GM23338 (cell line): ENCODE measurements at regions not wholly inside any gene's neighbourhood (a gene's known extent, or its start where the extent isn't known, plus 50 kb on each side); places are given as distances from the start of the nearest gene placed in this dataset.

Source experiments
- ATAC-seq: fragments of 200-7000 bp; cut with Tn5 transposase; 3 replicates; pipeline ENCODE4 v1.9.1; 2020
- DNase-seq: peaks from one replicate; pipeline ENCODE4 v3.0.0-alpha.2; 2015; ENCODE audit warnings: low spot score
- H2AFZ ChIP-seq: fragments of 200-600 bp; sonication (generic); 2 replicates; pipeline ENCODE4 v1.8.0; 2016; ENCODE audit warnings: antibody characterized with exemption, mild to moderate bottlenecking, moderate library complexity
- H3F3A ChIP-seq: fragments of 200-600 bp; sonication (generic); replicated peaks from 2 replicates; pipeline ENCODE4 v1.8.0; 2017; ENCODE audit warnings: antibody characterized with exemption, mixed run types, low read depth
- H3K27ac ChIP-seq: fragments of 200-600 bp; sonication (generic); 2 replicates; pipeline ENCODE4 v1.6.1; 2016; ENCODE audit warnings: low read depth
- H3K27me3 ChIP-seq: fragments of 200-600 bp; sonication (generic); 2 replicates; pipeline ENCODE4 v1.8.0; 2016; ENCODE audit warnings: mild to moderate bottlenecking, mixed run types, moderate library complexity; ENCODE audit not compliant: insufficient read depth
- H3K36me3 ChIP-seq: fragments of 200-600 bp; sonication (generic); 2 replicates; pipeline ENCODE4 v1.8.0; 2016; ENCODE audit warnings: mild to moderate bottlenecking; ENCODE audit not compliant: insufficient read depth
- H3K4me1 ChIP-seq: fragments of 200-600 bp; sonication (generic); 2 replicates; pipeline ENCODE4 v1.8.0; 2016; ENCODE audit warnings: mild to moderate bottlenecking, moderate library complexity; ENCODE audit not compliant: insufficient read depth
- H3K4me2 ChIP-seq: fragments of 200-600 bp; sonication (generic); 2 replicates; pipeline ENCODE4 v1.7.1; 2017; ENCODE audit warnings: mixed run types
- H3K4me3 ChIP-seq: fragments of 200-600 bp; sonication (generic); 2 replicates; pipeline ENCODE4 v1.6.1; 2016; ENCODE audit warnings: mixed run types
- H3K79me2 ChIP-seq: fragments of 200-600 bp; sonication (generic); replicated peaks from 2 replicates; pipeline ENCODE4 v1.8.0; 2017; ENCODE audit warnings: mild to moderate bottlenecking; ENCODE audit not compliant: insufficient read depth
- H3K9me2 ChIP-seq: fragments of 200-600 bp; sonication (generic); 2 replicates; pipeline ENCODE4 v1.8.0; 2017; ENCODE audit not compliant: insufficient read depth
- H4K20me1 ChIP-seq: fragments of 200-600 bp; sonication (generic); replicated peaks from 2 replicates; pipeline ENCODE4 v1.8.0; 2017; ENCODE audit warnings: mild to moderate bottlenecking; ENCODE audit not compliant: insufficient read depth
- H3K27ac Mint-ChIP-seq: 2 replicates; pipeline ENCODE4 v1.8.0; 2020; ENCODE audit warnings: inconsistent platforms, mild to moderate bottlenecking, moderate library complexity, mixed read lengths
- H3K27me3 Mint-ChIP-seq: 3 replicates; pipeline ENCODE4 v1.8.0; 2022; ENCODE audit warnings: low read depth, mild to moderate bottlenecking, moderate library complexity, mixed read lengths, inconsistent platforms; ENCODE audit not compliant: insufficient read depth, poor library complexity
- H3K36me3 Mint-ChIP-seq: 3 replicates; pipeline ENCODE4 v1.8.0; 2021; ENCODE audit warnings: low read depth, mild to moderate bottlenecking, inconsistent platforms, moderate library complexity, mixed read lengths
- H3K4me1 Mint-ChIP-seq: 3 replicates; pipeline ENCODE4 v1.8.0; 2020; ENCODE audit warnings: mild to moderate bottlenecking, inconsistent platforms, mixed read lengths
- H3K4me3 Mint-ChIP-seq: 3 replicates; pipeline ENCODE4 v1.8.0; 2021; ENCODE audit warnings: moderate library complexity, mild to moderate bottlenecking, inconsistent platforms, mixed read lengths
- H3K9me3 Mint-ChIP-seq: 3 replicates; pipeline ENCODE4 v1.8.0; 2020; ENCODE audit warnings: moderate library complexity, mild to moderate bottlenecking, inconsistent platforms, mixed read lengths
- CREB1 ChIP-seq: fragments of 250-450 bp; sonication (Bioruptor Pico); IDR thresholded peaks from 2 replicates; pipeline ENCODE4 v1.5.0; 2020; ENCODE audit warnings: low read depth, mild to moderate bottlenecking, moderate library complexity
- EZH2 ChIP-seq: fragments of 200-600 bp; sonication (generic); IDR thresholded peaks from one replicate; pipeline ENCODE4 v1.8.0; 2017; ENCODE audit warnings: antibody characterized with exemption, mild to moderate bottlenecking, low read depth; ENCODE audit not compliant: unreplicated experiment
- EZH2phosphoT487 ChIP-seq: fragments of 200-600 bp; sonication (generic); IDR thresholded peaks from one replicate; pipeline ENCODE4 v1.8.1; 2018; ENCODE audit warnings: antibody characterized with exemption; ENCODE audit not compliant: unreplicated experiment
- JUNB ChIP-seq: IDR thresholded peaks from one replicate; pipeline ENCODE4 v1.6.1; 2016; ENCODE audit warnings: antibody characterized with exemption; ENCODE audit not compliant: unreplicated experiment
- NANOG ChIP-seq: IDR thresholded peaks from 2 replicates; pipeline ENCODE4 v1.6.1; 2016; ENCODE audit warnings: antibody characterized with exemption, borderline replicate concordance
- POLR2AphosphoS5 ChIP-seq: IDR thresholded peaks from 2 replicates; pipeline ENCODE4 v1.6.1; 2016; ENCODE audit warnings: antibody characterized with exemption, low read depth
- STAT1 ChIP-seq: IDR thresholded peaks from one replicate; pipeline ENCODE4 v1.6.1; 2016; ENCODE audit warnings: antibody characterized with exemption; ENCODE audit not compliant: unreplicated experiment
- ZNF114 ChIP-seq: fragments of 250-450 bp; sonication (Bioruptor Pico); IDR thresholded peaks from 2 replicates; pipeline ENCODE4 v1.5.0; 2020; ENCODE audit warnings: mild to moderate bottlenecking, moderate library complexity
- ZNF331 ChIP-seq: fragments of 250-450 bp; sonication (Bioruptor Pico); IDR thresholded peaks from 2 replicates; pipeline ENCODE4 v1.5.0; 2020; ENCODE audit warnings: low read depth, mild to moderate bottlenecking, moderate library complexity
- TF ChIP-seq, protein P1 (sequence below): IDR thresholded peaks from 2 replicates; pipeline ENCODE4 v1.6.1; 2016; ENCODE audit warnings: antibody characterized with exemption
- TF ChIP-seq, protein P2 (sequence below): IDR thresholded peaks from one replicate; pipeline ENCODE4 v1.6.1; 2018; ENCODE audit warnings: antibody characterized with exemption; ENCODE audit not compliant: unreplicated experiment
- TF ChIP-seq, protein P3 (sequence below): fragments of 250-450 bp; sonication (Bioruptor Pico); IDR thresholded peaks from 2 replicates; pipeline ENCODE4 v1.5.0; 2020; ENCODE audit warnings: mild to moderate bottlenecking, moderate library complexity
- TF ChIP-seq, protein P4 (sequence below), 2 experiments: fragments of 200-600 bp in 1 of 2; sonication (generic) in 1 of 2; conservative IDR thresholded peaks; 2 replicates each; pipeline versions ENCODE4 v1.5.1 to v1.6.1; 2016 to 2017; ENCODE audit warnings: antibody characterized with exemption in 2 of 2, low read depth in 2 of 2, mild to moderate bottlenecking in 2 of 2, moderate library complexity in 1 of 2

DNA sequence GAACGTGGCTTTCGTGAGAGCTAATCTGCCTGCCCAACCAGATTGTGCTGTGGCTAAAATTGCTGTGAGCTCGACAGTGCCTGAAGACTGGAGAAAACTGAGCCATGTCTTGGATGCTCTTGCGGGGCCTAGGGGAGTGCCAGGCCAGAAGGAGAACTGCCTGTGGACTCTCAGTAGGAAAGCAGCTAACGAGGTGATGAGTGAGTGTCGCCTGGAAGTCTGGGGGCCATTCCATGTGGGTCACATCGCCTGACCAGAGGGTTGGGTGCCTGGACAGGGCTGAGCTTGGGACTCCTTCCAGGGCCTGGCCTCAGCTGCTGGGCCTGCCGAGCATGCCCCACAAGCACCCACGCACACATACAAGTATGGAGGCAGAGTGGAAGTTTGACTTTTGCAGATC, 166.5 kb downstream of the VEGFA start (continued):
- TF ChIP-seq JUNB (no peak), STAT1 (no peak), POLR2AphosphoS5 (no peak), NANOG (no peak), CREB1 (CRISPR knock-in tag) (no peak), EZH2phosphoT487 (no peak), EZH2 (no peak)

DNA sequence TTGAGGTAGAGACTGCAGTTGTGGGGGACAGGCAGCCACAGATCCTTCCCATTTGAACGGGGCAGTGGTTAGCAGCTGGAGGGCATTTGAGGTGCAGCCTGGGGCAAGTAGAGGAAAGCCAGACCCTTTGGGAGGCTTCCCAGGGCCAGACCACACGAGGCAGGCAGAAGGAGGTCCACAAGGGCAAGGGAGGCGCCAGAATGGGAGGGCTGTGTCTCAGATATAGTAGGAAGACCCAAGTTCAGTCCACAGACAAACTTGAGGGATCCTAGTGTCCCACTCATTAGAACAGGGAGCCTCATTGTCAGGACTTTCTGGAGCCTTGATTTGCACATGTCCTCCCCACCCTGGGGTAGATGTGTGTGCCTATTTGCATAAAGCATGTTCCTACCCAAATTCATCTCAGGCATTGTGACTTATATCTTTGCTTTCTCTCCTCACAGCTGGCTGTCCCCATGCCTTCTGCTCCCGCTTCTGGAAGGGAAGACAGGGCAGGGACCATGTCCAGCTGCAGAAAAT, 166.0 kb downstream of the VEGFA start:
- Histone ChIP-seq H3K4me1 (no peaks in the 10 kb centered on the region), H3K79me2 (no peaks in the 10 kb centered on the region), H3K4me3 (no peak overlapping the region), H4K20me1 (no peaks in the 10 kb centered on the region), H3K36me3 (no peaks in the 10 kb centered on the region), H2AFZ (no peak overlapping the region), H3F3A (no peaks in the 10 kb centered on the region), H3K27me3 (no peaks in the 10 kb centered on the region), H3K27ac (no peak overlapping the region), H3K9me2 (no peaks in the 10 kb centered on the region), H3K4me2 (no peak overlapping the region)
- Mint-ChIP-seq H3K27ac (no peak overlapping the region), H3K36me3 (no peaks in the 10 kb centered on the region; the same call in 2 of the 3 replicates), H3K4me3 (no peak overlapping the region), H3K4me1 (peaks cover 12% of the 10 kb centered on the region), H3K27me3 (peaks cover 17% of the 10 kb centered on the region), H3K9me3 (no peaks in the 10 kb centered on the region)
- ATAC-seq (no peak), DNase-seq (no peak)
- TF ChIP-seq ZNF331 (CRISPR knock-in tag) = no peak
- TF ChIP-seq, protein P1, sequence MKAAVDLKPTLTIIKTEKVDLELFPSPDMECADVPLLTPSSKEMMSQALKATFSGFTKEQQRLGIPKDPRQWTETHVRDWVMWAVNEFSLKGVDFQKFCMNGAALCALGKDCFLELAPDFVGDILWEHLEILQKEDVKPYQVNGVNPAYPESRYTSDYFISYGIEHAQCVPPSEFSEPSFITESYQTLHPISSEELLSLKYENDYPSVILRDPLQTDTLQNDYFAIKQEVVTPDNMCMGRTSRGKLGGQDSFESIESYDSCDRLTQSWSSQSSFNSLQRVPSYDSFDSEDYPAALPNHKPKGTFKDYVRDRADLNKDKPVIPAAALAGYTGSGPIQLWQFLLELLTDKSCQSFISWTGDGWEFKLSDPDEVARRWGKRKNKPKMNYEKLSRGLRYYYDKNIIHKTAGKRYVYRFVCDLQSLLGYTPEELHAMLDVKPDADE = no peak
- no peak for TF ChIP-seq NANOG
- no peak for TF ChIP-seq JUNB
- no peak for TF ChIP-seq ZNF114
- TF ChIP-seq, protein P2, sequence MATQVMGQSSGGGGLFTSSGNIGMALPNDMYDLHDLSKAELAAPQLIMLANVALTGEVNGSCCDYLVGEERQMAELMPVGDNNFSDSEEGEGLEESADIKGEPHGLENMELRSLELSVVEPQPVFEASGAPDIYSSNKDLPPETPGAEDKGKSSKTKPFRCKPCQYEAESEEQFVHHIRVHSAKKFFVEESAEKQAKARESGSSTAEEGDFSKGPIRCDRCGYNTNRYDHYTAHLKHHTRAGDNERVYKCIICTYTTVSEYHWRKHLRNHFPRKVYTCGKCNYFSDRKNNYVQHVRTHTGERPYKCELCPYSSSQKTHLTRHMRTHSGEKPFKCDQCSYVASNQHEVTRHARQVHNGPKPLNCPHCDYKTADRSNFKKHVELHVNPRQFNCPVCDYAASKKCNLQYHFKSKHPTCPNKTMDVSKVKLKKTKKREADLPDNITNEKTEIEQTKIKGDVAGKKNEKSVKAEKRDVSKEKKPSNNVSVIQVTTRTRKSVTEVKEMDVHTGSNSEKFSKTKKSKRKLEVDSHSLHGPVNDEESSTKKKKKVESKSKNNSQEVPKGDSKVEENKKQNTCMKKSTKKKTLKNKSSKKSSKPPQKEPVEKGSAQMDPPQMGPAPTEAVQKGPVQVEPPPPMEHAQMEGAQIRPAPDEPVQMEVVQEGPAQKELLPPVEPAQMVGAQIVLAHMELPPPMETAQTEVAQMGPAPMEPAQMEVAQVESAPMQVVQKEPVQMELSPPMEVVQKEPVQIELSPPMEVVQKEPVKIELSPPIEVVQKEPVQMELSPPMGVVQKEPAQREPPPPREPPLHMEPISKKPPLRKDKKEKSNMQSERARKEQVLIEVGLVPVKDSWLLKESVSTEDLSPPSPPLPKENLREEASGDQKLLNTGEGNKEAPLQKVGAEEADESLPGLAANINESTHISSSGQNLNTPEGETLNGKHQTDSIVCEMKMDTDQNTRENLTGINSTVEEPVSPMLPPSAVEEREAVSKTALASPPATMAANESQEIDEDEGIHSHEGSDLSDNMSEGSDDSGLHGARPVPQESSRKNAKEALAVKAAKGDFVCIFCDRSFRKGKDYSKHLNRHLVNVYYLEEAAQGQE = no peak
- no peak for TF ChIP-seq POLR2AphosphoS5
- no peak for TF ChIP-seq EZH2
- TF ChIP-seq EZH2phosphoT487 = no peak
- TF ChIP-seq, protein P3, sequence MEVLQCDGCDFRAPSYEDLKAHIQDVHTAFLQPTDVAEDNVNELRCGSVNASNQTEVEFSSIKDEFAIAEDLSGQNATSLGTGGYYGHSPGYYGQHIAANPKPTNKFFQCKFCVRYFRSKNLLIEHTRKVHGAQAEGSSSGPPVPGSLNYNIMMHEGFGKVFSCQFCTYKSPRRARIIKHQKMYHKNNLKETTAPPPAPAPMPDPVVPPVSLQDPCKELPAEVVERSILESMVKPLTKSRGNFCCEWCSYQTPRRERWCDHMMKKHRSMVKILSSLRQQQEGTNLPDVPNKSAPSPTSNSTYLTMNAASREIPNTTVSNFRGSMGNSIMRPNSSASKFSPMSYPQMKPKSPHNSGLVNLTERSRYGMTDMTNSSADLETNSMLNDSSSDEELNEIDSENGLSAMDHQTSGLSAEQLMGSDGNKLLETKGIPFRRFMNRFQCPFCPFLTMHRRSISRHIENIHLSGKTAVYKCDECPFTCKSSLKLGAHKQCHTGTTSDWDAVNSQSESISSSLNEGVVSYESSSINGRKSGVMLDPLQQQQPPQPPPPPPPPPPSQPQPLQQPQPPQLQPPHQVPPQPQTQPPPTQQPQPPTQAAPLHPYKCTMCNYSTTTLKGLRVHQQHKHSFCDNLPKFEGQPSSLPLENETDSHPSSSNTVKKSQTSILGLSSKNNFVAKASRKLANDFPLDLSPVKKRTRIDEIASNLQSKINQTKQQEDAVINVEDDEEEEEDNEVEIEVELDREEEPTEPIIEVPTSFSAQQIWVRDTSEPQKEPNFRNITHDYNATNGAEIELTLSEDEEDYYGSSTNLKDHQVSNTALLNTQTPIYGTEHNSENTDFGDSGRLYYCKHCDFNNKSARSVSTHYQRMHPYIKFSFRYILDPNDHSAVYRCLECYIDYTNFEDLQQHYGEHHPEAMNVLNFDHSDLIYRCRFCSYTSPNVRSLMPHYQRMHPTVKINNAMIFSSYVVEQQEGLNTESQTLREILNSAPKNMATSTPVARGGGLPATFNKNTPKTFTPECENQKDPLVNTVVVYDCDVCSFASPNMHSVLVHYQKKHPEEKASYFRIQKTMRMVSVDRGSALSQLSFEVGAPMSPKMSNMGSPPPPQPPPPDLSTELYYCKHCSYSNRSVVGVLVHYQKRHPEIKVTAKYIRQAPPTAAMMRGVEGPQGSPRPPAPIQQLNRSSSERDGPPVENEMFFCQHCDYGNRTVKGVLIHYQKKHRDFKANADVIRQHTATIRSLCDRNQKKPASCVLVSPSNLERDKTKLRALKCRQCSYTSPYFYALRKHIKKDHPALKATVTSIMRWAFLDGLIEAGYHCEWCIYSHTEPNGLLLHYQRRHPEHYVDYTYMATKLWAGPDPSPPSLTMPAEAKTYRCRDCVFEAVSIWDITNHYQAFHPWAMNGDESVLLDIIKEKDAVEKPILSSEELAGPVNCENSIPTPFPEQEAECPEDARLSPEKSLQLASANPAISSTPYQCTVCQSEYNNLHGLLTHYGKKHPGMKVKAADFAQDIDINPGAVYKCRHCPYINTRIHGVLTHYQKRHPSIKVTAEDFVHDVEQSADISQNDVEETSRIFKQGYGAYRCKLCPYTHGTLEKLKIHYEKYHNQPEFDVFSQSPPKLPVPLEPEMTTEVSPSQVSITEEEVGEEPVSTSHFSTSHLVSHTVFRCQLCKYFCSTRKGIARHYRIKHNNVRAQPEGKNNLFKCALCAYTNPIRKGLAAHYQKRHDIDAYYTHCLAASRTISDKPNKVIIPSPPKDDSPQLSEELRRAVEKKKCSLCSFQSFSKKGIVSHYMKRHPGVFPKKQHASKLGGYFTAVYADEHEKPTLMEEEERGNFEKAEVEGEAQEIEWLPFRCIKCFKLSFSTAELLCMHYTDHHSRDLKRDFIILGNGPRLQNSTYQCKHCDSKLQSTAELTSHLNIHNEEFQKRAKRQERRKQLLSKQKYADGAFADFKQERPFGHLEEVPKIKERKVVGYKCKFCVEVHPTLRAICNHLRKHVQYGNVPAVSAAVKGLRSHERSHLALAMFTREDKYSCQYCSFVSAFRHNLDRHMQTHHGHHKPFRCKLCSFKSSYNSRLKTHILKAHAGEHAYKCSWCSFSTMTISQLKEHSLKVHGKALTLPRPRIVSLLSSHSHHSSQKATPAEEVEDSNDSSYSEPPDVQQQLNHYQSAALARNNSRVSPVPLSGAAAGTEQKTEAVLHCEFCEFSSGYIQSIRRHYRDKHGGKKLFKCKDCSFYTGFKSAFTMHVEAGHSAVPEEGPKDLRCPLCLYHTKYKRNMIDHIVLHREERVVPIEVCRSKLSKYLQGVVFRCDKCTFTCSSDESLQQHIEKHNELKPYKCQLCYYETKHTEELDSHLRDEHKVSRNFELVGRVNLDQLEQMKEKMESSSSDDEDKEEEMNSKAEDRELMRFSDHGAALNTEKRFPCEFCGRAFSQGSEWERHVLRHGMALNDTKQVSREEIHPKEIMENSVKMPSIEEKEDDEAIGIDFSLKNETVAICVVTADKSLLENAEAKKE (CRISPR knock-in tag) = no peak
- TF ChIP-seq, protein P4, sequence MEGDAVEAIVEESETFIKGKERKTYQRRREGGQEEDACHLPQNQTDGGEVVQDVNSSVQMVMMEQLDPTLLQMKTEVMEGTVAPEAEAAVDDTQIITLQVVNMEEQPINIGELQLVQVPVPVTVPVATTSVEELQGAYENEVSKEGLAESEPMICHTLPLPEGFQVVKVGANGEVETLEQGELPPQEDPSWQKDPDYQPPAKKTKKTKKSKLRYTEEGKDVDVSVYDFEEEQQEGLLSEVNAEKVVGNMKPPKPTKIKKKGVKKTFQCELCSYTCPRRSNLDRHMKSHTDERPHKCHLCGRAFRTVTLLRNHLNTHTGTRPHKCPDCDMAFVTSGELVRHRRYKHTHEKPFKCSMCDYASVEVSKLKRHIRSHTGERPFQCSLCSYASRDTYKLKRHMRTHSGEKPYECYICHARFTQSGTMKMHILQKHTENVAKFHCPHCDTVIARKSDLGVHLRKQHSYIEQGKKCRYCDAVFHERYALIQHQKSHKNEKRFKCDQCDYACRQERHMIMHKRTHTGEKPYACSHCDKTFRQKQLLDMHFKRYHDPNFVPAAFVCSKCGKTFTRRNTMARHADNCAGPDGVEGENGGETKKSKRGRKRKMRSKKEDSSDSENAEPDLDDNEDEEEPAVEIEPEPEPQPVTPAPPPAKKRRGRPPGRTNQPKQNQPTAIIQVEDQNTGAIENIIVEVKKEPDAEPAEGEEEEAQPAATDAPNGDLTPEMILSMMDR (conservative IDR thresholded peaks at IDR 0.05; ENCODE audit: low read depth in 2 of 2) = no peak
- no peak for TF ChIP-seq CREB1 (CRISPR knock-in tag)
